GM12873 (cell line): ENCODE measurements at regions not wholly inside any gene's neighbourhood (a gene's known extent, or its start where the extent isn't known, plus 50 kb on each side); places are given as distances from the start of the nearest gene placed in this dataset.

Experiments
- CTCF ChIP-seq: IDR thresholded peaks from 2 replicates; pipeline ENCODE4 v1.5.1; 2012; ENCODE audit warnings: low read depth, mild to moderate bottlenecking, moderate library complexity, low read length, control low read depth; ENCODE audit not compliant: insufficient read depth; ENCODE audit errors: missing control alignments

- TF ChIP-seq CTCF = no peak
Observed at GRCh38 chr12:67909681-67910080, 79.6 kb upstream of the IFNG-AS1 start.

GRCh38 chr12:67910360-67911274 is 78.6 kb upstream of the IFNG-AS1 start:
- no peak for TF ChIP-seq CTCF

- TF ChIP-seq CTCF = no peak
Observed at GRCh38 chr12:67911275-67911600, 78.0 kb upstream of the IFNG-AS1 start.

GRCh38 chr12:67911789-67912188 is 77.5 kb upstream of the IFNG-AS1 start:
- TF ChIP-seq CTCF = no peak

- no peak for TF ChIP-seq CTCF
Observed at GRCh38 chr12:67915335-67915851, 73.9 kb upstream of the IFNG-AS1 start.

GRCh38 chr12:67916266-67916970 is 72.8 kb upstream of the IFNG-AS1 start:
- no peak for TF ChIP-seq CTCF

- TF ChIP-seq CTCF = no peak
Observed at GRCh38 chr12:67917811-67918210, 71.4 kb upstream of the IFNG-AS1 start.
